CD4-positive, alpha-beta T cell treated with Interleukin-12 subunit alpha and Interleukin-12 subunit beta, for 1 hour (primary cell): ENCODE measurements at regions not wholly inside any gene's neighbourhood (a gene's known extent, or its start where the extent isn't known, plus 50 kb on each side); places are given as distances from the start of the nearest gene placed in this dataset.
A peak's percentile ranks its signal among the peaks of the same experiment; 100 is the strongest.
"Not testable (repeated sequence)": the region's sequence is repeated elsewhere in the genome, so short reads cannot be mapped to it uniquely, and the experiment has no call there.

Experiments used
- DNase-seq: peaks from one replicate; pipeline ENCODE4 v3.0.0-alpha.2; 2020

DNA sequence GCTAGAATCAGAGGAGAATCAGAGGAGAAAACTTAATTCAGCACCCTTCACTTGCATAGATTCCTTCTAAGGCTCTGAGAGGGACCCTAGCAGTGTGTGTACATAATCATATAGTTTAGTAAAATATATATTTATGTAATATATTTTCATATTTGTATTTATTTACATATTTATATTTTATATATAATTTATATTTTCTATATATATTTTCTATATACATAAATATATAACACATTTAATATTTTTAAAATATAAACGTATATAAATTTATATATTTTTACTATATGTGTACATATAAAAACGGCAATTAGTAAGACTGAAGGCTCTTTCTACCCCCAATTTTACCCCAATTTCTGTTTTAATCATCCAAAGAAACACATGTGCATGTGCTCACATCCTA, 80.3 kb downstream of the NXPE2 start:
- no peak for DNase-seq

GRCh38 chr11:114762408-114762807, 84.1 kb downstream of the NXPE2 start:
- peak; percentile 10 for DNase-seq

GRCh38 chr11:114764563-114764962, 86.2 kb downstream of the NXPE2 start:
- no peak for DNase-seq

DNA sequence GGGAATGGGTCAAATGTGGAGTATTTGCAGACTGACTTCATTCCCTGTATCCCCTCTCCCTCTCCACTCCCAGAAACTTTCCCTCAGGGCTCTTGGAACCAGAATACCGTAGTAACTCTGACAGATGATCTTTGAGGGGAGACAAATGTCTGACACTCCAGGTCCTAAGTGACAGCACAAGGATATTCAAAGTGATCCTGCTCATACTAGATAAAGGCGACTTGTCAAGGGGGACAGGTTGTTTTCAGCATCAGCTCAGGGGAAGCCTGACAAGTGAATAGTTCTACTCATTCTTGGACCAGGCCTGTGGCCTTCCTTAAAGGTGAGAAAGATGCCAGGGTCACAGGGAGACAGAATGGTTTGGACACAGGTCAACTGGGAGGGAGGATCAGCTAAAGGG, 92.8 kb downstream of the NXPE2 start:
- no peak for DNase-seq

DNA sequence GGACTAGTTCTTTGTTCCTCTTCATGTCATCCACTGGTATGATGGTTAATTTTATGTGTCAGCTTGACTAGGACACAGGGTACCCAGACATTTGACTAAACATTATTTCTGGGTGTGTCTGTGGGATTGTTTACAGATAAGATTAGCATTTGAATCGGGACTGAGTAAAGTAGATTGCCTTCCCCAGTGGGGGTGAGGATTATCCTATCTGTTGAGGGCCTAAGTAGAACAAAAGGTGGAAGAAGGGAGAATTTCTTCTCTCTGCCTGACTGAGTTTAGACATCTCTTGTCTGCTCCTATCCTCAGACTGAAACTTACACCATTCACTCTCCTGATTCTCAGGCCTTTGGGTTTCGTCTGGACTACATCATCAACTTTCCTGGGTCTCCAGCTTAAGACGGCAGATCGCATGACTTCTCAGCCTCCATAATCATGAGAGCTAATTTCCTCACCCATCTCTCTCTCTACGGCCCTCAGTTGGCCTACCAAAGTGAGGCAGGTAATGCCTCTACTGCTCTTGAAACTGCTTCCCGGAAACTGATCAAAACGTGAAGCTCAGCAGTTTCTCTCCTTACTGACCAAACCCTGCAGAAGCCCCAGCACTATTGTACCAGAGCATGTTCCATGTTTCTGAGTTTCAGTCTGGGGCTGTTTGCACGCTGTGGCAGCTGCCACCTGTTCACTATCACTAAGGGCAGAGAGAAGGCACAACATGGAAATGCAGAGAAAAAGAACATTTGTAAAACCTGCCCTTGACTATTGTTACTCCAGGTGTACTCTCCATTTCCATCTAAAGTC, 95.4 kb downstream of the NXPE2 start:
- no peak for DNase-seq

DNA sequence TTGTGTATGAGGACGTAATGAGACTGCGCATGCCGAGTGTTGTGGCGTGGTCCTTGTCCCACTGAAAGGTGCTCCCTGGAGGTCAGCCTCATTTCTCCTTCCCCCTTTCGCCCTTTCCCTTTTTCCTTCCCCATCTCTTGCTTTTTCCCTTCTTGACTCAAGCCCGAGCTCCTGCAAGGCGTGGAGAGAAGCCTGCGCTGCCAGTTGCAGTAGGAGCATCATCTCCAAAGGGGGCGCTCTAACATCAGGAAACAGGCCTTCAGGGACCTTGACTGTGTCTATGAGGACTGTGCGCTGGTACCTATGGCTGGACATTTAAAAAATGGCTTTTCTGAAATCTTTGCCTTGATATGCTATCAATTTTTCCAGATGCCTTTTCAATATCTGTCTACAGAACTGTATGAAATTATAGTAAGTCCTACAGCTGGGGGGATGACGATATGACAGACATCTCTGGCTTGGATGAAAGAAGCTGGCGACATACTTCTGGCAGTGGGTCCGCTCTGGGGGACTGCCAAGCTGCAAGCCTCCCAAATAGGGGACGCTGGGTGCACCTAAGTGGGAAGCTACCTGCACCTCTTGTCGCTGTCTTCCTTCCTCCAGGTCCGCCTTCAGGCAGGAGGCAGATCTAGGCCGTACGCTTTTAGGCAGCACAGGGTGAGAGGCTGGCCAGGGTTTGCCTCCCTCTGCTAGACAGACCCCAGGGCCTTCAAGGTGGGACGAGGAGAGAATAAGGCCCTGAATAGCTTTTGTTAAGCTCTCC, 96.5 kb downstream of the NXPE2 start:
- DNase-seq = peak; percentile 4

- DNase-seq = no peak
These were observed 97.7 kb downstream of the NXPE2 start for GRCh38 chr11:114775875-114776621.

- DNase-seq = no peak
These were observed 98.6 kb downstream of the NXPE2 start for GRCh38 chr11:114776956-114777355.

- no peak for DNase-seq
These were observed 100.9 kb downstream of the NXPE2 start for GRCh38 chr11:114779189-114779588.

DNA sequence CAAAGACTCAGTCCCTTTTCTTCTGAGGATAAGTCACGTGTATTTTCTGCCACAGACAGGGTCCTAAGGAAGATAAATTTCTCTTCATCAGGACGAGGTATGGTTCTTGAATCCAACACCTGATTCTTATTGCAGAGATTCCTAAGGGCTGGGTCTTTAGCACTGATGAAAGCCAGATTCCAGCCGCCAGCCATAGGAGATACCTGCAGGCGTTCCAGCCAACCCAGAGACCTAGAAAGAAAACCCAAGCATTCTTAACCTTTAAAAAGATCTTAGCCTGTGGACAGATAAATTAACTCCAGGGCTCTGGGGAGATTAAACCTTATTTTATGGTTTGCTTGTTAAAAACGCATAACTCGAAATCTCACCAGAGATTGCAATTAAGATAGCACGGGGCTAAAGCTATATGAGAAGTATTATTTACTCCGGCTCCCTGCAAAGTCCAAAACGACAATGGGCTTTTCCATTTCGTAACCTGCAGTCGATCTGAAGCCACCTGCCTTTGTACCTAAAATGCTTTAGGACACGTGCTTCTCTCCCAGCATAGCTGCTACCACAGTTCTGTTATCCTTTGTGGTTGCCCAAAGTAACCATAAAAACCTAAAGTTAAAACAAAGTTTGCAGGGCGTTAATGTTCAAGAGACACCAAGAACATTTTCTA, 104.5 kb downstream of the NXPE2 start:
- DNase-seq = no peak

- DNase-seq = no peak
These were observed 105.5 kb downstream of the NXPE2 start for GRCh38 chr11:114783805-114784204.

GRCh38 chr11:114784216-114784615, 105.9 kb downstream of the NXPE2 start:
- DNase-seq = no peak

- DNase-seq = no peak
These were observed 106.6 kb downstream of the NXPE2 start for GRCh38 chr11:114784891-114785290.

- DNase-seq = no peak
These were observed 107.5 kb downstream of the NXPE2 start for GRCh38 chr11:114785820-114786219.

DNA sequence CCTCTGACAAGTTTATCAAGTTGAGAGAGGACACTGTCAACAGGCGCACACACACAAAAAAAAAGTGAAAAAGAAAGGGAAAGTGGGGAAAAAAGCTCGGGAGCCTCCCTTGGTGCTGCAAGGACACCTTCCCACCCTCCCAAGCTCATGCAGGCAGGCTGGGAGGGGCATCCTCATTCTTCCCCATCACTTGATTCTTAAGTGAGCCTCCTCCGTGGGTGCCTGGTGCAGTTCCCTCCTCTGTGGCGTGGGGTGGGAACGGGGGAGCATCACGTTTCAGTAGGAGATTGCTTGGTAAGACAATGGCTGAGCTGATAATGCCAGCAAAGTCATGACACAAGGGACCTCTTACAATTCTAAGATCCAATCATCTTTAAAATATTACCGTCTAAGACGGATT, 108.8 kb downstream of the NXPE2 start:
- DNase-seq = no peak

DNA sequence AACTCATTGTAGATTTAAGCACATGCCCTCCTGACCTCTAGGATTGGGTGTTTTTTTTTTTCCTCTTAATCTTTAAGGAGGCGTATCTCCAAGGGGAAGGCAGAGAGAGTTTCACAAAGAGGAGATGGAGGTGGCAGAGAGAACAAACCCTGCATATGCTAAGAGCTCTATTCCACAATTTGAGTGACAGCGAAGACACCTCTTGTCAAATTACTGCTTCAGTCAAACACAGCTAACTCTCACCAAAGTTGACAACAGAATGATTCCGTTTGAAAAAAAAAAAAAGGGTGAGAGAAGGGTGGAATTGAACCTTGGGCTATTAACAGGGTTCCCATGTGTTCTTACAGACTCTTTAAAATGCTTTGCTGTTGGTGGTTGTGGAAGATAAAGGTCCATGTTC, 112.6 kb downstream of the NXPE2 start:
- no peak for DNase-seq

GRCh38 chr11:114794048-114794684, 115.8 kb downstream of the NXPE2 start:
- no peak for DNase-seq

GRCh38 chr11:114796954-114797721, 118.8 kb downstream of the NXPE2 start:
- DNase-seq = no peak

- no peak for DNase-seq
These were observed 121.1 kb downstream of the NXPE2 start for GRCh38 chr11:114799476-114799875.

DNA sequence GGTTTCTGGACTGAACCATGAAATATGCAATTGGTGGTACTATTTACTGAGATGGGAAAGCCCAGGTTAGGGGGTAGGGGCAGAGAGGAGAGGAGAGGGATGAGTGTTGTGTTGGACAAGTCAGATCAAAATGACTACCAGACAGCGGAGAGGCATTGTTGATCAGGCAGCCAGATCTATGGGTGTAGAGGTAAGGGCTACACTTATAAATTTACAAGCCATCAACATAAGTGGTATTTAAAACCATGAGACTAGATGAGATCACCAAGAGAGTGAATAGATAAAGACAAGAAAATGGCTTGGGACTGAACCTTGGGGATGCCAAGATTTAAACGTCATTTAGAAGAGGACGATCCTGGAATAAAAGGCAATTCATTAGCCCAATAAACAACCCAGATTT, 123.4 kb downstream of the NXPE2 start:
- DNase-seq = no peak

DNA sequence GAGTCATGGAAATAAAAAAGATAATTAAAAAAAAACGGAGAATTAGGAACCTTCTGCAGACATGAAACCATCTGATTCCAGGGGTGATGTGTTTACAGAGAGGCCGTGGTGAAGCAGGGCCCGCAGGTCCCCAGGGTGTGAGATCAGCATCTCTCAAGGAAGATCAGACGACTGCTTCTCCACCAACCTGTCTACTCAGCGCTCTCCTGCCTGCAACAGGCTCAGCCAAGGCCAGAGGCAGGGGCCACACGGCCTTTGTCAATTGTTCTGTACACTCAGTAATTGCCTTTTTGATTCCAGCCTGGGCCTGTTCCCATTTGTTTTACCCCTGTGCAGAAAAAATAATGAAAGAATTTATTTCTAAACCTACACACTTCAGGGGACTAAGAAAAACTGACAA, 124.6 kb downstream of the NXPE2 start:
- DNase-seq = no peak

GRCh38 chr11:114805431-114805830, 127.1 kb downstream of the NXPE2 start:
- DNase-seq = not testable (repeated sequence)
